Suppressor macrophage treated with lipopolysaccharide for 1 hour (primary cell): ENCODE measurements at regions not wholly inside any gene's neighbourhood (a gene's known extent, or its start where the extent isn't known, plus 50 kb on each side); places are given as distances from the start of the nearest gene placed in this dataset.
A peak's percentile ranks its signal among the peaks of the same experiment; 100 is the strongest.

Experiments used
- DNase-seq, 3 donors: peaks; one replicate each; pipeline ENCODE4 v3.0.0-alpha.2; 2020 to 2022

DNA sequence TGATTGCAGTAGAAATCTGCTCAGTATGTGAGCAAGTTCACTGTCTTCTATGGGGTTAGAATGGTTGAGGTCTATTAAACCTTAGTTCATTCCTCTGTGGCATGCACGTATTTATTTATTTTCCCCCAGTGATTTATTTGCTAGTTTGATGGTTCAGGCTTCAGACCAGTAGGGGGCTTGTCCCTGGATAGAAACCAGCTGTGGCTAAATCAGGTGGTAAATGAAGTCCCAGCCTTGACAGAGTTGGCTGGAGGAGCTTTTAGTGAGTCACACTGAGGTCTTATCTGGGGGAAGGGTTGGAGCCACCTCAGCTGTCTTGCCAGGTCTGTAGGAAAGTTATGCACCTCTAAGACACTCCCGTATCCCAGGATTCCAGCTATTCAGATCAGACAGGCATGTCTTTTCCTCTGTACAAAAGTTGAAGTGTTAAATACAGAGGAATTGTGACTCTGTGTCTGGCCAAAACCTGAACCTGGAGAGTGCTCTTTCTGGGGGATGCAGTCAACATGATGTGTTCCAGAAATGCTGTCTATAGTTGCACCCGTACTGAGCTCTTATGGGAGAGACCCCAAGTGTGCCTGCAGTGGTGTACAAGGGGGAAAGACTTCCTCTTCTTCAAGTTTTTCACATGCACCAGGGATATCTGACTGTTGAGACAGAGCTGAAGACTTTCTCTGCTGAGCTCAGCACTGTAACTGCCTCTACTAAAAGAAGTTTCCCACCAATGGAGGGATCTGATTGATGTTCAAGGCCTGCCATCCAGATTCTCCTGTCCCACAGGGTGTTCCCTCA is 1322.1 kb downstream of the TMEM121 start:
- DNase-seq = peak; percentile 21 to 31 (median 30)

DNA sequence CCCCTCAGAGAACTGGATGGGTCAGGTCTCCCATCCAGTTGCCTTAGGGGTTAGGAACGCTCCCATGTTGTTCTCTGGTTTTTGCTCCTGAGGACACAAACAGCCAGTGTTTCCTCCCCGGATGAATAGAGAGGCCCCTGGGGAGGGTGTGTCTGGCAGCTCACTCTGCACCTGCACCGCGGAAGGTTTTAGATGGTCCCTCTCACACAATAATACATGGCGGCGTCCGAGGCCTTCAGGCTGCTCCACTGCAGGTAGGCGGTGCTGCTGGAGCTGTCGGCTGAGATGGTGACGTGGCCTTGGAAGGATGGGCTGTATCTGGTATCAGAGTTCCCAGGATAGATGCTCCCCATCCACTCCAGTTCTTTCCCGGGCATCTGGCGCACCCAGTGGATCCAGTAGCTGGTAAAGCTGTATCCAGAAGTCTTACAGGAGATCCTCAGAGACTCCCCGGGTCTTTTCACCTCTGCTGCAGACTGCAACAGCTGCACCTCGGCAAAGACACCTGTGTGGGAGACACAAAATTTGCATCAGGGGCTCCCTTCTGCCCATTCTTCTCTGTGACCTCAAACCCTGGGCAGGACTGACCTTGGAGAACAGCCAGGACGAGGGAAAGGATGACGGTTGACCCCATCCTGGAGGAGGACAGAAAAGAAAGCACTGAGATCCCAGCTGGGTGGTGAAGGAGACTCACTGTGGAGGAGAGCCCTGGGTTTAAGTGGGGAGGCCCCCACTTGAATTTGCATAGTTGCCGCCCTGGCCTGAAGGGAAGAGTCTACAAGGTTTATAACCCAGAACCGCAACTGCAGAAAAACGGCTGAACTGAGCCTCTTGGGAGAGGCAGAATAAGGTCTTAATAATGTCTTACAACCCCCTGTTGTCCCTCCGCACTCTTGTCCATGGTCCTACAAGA is 1324.8 kb downstream of the TMEM121 start:
- DNase-seq = no peak

DNA sequence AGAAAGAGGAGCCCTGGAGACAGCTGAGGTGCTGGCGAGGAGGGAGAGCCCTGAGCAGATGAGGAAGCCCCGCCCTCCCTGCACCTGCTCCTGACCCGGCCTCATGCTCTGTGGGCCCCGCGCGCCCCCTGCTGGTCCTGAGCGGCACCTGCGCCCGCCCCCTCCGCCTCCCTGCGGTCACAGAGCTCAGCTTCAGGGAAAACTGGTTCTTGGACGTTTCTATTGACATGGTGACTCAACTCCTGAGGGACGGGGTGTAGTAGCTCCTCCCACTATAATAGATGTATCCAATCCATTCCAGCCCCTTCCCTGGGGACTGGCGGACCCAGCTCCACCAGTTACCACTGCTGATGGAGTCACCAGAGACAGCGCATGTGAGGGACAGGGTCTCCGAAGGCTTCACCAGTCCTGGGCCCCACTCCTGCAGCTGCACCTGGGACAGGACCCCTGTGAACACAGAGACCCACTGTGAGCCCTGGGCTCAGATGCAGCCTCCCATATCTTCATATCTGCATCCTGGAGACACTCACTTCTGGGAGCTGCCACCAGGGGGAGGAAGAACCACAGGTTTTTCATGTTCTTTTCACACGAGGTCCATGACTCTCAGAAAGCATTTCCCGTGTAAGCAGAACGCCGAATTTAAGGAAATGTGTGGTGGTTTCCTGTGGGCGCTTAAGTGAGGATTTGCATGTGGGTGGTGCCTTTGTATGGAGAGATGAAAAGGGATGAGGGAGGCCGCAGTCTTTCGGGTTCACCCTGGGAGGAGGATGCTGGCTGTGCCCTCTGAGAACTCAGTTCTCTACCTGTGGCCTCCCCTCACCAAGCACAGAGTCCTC is 1346.4 kb downstream of the TMEM121 start:
- peak; percentile 81 to 84 (median 84) for DNase-seq

DNA sequence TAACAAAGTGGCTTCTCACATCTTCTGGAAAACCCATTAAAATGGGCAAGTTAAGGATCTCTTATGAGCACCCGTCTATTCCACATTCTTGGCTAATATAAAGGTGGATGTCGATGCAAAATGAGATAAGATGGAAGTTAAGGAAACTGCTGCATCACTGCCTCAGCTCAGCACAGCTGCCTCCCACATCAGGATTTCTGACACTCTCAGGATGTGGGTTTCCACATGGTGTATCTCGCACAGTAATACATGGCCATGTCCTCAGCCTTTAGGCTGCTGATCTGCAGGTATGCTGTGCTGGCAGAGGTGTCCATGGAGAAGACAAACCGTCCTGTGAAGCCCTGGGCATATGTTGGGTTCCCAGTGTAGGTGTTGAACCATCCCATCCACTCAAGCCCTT is 1348.0 kb downstream of the TMEM121 start:
- DNase-seq = no peak

DNA sequence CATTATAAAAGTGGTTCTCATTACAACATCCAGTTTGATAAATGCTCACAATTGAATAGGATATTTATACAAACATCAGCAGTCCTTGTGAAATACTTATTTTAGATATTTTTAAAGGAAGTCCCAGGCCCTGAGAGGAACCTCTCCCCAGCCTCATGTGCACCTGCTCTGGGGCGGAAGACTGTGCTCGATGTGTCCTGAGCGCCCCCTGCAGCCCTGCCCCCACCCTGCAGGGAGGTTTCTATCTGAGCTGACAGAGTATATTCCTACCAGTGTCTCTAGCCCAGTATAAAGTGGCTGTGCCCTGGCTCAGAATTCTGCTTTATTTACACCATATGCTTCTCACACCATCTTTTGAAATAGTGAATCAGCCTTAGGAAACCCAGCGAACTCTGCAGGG is 1349.1 kb downstream of the TMEM121 start:
- DNase-seq = peak; percentile 24 to 58 (median 37)

DNA sequence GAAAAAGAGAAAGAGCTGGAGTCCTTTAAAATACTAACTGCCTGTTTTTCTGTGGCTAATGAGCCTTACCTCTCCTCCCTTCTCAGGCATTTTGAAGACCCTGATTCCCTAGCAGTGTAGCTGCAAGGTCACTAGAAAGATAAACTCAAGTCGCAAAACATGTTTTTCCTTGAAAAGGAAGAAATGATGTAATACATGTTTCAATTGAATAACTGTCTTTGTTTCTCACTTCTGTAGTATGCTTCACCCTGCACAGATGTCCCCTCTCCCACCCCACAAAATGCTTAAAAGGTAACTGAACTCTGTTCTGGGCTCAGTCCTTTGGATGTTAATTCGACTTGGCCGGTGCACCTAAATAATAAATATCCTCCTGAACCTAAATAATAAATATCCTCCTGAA is 1350.3 kb downstream of the TMEM121 start:
- no peak for DNase-seq

DNA sequence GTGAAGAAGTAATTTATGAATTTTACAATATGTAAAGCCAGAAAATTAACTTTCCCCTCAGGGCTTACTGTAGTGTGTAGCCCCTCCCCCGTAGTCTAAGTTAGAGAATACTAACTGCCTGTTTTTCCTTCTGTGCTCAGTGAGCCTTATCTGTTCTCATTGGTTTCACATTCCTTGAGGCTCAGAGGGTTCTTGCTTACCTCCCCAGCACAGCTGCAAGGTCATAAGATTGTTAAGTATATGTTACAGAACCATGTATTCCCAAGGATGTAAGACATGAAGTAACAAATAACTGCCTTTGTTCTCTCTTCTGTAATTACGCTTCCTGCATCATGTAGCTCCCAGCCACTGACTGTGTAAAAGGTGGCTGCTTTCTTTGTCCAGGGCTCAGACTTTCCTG is 1351.1 kb downstream of the TMEM121 start:
- DNase-seq = no peak

DNA sequence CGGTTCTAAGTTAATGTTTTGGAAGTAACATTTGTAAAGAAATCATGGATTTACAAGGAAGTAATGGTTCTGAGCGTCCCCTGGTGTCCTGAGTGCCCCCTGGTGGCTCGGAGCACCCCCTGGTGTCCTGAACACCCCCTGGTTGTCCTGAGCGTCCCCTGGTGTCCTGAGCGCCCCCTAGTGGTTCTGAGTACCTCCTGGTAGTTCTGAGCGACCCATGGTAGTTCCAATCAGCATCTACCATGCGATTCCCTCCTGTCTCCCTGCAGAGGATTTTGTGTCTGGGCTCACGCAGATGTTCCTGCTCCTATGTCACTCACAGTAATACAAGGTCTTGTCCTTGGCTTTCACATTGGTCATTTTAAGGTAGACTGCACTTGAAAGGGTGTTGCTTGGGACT is 1352.9 kb downstream of the TMEM121 start:
- DNase-seq = peak; percentile 77 to 91 (median 82)

DNA sequence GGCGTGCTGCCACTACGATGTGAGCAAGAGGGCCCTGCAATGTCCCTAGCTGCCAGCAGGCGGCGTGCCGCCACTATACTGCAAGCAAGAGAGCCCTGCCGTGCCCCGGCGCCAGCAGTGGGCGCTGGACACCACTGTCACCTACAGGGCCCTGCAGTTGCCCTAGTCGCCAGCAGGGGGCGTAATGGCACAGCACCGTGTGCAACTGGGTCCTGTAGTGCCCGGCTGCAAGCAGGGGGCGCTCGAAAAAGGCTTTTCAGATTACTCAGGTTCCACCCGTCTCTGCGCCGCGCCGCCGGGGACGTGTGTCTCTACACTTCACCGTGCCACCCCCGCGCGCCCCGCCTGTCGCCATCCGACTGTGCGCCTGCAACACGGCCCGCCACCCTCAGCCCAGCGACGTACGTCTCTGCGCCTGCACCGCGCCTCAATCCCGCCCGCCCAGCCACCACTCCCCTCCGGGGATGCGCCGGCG is 1356.9 kb downstream of the TMEM121 start:
- peak; percentile 27 to 56 (median 55) for DNase-seq
